ENCODE measurements at regions not wholly inside any gene's neighbourhood (a gene's known extent, or its start where the extent isn't known, plus 50 kb on each side); places are given as distances from the start of the nearest gene placed in this dataset.

GRCh38 chr10:81101062-81101461 is 563.4 kb downstream of the SH2D4B start:
- TF ChIP-seq CTCF (IDR thresholded peaks at IDR 0.05; ENCODE audit: low read depth, low read length, poor library complexity, severe bottlenecking), result no peak
- TF ChIP-seq EZH2phosphoT487 (IDR thresholded peaks at IDR 0.05; ENCODE audit: borderline replicate concordance, low read length), result no peak

Data from DOHH2 (cell line).